ENCODE measurements at regions not wholly inside any gene's neighbourhood (a gene's known extent, or its start where the extent isn't known, plus 50 kb on each side); places are given as distances from the start of the nearest gene placed in this dataset.

- intact Hi-C loops (cut with micrococcal nuclease) = no loop called here
Observed at GRCh38 chr12:74984631-74985030, 225.0 kb downstream of the KCNC2 start.

- intact Hi-C loops (cut with micrococcal nuclease) = no loop called here
Observed at GRCh38 chr12:74985293-74985985, 224.2 kb downstream of the KCNC2 start.

- intact Hi-C loops (cut with micrococcal nuclease) = no loop called here
Observed at GRCh38 chr12:74985986-74986319, 223.7 kb downstream of the KCNC2 start.

- intact Hi-C loops (cut with micrococcal nuclease) = no loop called here
Observed at GRCh38 chr12:74988156-74988555, 221.5 kb downstream of the KCNC2 start.
